ENCODE measurements at regions not wholly inside any gene's neighbourhood (a gene's known extent, or its start where the extent isn't known, plus 50 kb on each side); places are given as distances from the start of the nearest gene placed in this dataset.

DNA sequence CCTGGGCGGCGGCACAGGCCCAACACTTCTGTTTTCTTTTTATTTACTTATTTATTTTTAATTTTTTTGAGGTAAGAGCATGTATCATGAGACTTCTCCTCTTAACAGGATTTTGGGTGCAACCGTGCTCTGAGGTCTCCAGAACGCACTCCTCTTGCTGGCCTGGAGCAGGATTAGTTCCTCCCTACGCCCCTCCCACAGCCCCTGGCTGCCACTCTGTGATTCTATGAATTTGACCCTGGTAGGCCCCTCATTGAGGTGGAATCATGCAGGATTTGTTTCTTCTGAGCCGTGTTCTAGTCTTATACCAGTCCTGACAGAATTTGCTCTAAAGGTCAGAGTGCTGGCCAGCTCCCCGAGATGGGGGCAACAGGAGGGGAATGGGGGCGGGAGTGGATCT, 106.5 kb upstream of the HS6ST1 start:
- 0 out of 2 replicates have a peak overlapping the region, but pooled peaks have one; percentile 2 for H2AFZ ChIP-seq
- CTCF ChIA-PET = interaction anchor here (0.6 kb wide), 1 partner anchor 104 kb away, joined by 3 read pairs; no protein-coding TSS in a partner anchor
- peaks cover 62% of the 10 kb centered on the region for H3K4me1 ChIP-seq (replicated peaks; ENCODE audit: insufficient read depth)
- H3K9me3 ChIP-seq (ENCODE audit: insufficient read depth, low read depth) = peaks cover 18% of the 10 kb centered on the region; the same call in 1 of the 2 replicates
- intact Hi-C loops (cut with micrococcal nuclease; ENCODE audit: unreplicated experiment) = loop anchor here (5.0 kb wide), 2 partner anchors 97 to 103 kb away; no protein-coding TSS in a partner anchor
- DNase-seq = no peak
- POLR2A ChIA-PET (ENCODE audit: unreplicated experiment) = interaction anchor here (0.6 kb wide), 3 partner anchors 29 to 77 kb away, joined by 3 to 4 read pairs (median 3); no protein-coding TSS in a partner anchor
- peak overlapping the region; percentile 73 for H3K4me2 ChIP-seq
- H3K27ac ChIP-seq = peak overlapping the region; percentile 70
- no peaks in the 10 kb centered on the region for H3K27me3 ChIP-seq (ENCODE audit: insufficient read depth, low read depth)
- H3K36me3 ChIP-seq (ENCODE audit: low read depth) = 0 out of 2 replicates have a peak, but pooled peaks cover 5% of the 10 kb centered on the region
- TF ChIP-seq EZH2 (IDR thresholded peaks at IDR 0.05; ENCODE audit: low read depth) = no peak
- TF ChIP-seq, protein P1, sequence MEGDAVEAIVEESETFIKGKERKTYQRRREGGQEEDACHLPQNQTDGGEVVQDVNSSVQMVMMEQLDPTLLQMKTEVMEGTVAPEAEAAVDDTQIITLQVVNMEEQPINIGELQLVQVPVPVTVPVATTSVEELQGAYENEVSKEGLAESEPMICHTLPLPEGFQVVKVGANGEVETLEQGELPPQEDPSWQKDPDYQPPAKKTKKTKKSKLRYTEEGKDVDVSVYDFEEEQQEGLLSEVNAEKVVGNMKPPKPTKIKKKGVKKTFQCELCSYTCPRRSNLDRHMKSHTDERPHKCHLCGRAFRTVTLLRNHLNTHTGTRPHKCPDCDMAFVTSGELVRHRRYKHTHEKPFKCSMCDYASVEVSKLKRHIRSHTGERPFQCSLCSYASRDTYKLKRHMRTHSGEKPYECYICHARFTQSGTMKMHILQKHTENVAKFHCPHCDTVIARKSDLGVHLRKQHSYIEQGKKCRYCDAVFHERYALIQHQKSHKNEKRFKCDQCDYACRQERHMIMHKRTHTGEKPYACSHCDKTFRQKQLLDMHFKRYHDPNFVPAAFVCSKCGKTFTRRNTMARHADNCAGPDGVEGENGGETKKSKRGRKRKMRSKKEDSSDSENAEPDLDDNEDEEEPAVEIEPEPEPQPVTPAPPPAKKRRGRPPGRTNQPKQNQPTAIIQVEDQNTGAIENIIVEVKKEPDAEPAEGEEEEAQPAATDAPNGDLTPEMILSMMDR (conservative IDR thresholded peaks at IDR 0.05) = no peak
- H3K9me2 ChIP-seq (ENCODE audit: insufficient read depth) = no peaks in the 10 kb centered on the region
- peak overlapping the region; percentile 36; the same call in 1 of the 2 replicates for H3K4me3 ChIP-seq
- H3K79me2 ChIP-seq (ENCODE audit: low read depth) = no peaks in the 10 kb centered on the region
- peaks cover 48% of the 10 kb centered on the region for H3F3A ChIP-seq (ENCODE audit: insufficient read depth, low read depth)
- H4K20me1 ChIP-seq (ENCODE audit: insufficient read depth) = no peaks in the 10 kb centered on the region
- BruUV-seq (replicated peaks) = no TSS peak

DNA sequence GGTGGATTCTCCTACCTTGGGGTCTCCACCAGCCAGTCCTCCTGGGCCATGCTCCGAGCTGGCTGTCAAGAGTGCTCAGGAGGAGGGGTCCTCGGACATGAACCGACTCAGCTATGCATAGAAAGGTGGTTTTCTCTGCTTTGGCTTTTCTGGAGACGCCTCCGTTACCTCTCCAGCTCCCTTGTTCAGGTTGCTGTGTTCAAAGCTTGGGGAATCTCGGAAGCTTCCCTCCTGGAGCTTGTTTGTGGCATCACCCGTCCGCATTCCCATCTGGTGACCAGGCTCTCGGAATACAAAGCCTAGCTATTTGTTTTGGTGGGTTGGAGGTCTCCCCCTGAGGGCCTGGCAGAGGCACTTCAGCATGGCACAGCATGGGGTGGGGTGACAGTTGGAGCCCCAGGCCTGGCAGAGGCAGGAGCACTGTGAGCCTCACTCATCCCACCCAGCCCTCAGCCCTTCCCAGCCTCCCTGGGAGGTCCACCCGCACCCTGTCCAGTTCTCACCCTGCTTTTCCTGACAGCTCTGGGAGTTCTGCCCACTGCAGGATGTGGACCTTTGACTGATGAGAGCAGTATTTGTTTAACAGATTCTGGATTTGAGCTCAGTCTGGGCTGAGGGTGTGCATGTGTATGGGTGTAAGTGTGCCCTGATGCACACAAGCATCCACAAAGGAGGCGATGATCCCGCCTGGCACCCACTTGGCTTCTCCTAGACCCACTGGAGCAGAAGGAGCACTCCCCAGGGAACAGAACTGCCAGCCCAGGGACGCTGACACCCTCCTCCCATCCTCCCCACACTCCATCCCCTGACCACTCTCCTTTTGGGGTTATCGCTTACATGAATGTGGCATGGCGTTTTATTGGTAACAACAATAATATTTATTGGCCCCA, 107.3 kb upstream of the HS6ST1 start:
- Histone ChIP-seq H2AFZ (peak overlapping the region; percentile 2; the same call in 1 of the 2 replicates), H3K9me2 (ENCODE audit: insufficient read depth) (no peaks in the 10 kb centered on the region), H3F3A (ENCODE audit: insufficient read depth, low read depth) (peaks cover 48% of the 10 kb centered on the region), H3K79me2 (ENCODE audit: low read depth) (no peaks in the 10 kb centered on the region), H3K4me1 (replicated peaks; ENCODE audit: insufficient read depth) (peaks cover 62% of the 10 kb centered on the region), H3K27me3 (ENCODE audit: insufficient read depth, low read depth) (no peaks in the 10 kb centered on the region), H3K27ac (peak overlapping the region; percentile 70), H3K36me3 (ENCODE audit: low read depth) (0 out of 2 replicates have a peak, but pooled peaks cover 5% of the 10 kb centered on the region), H3K4me2 (peak overlapping the region; percentile 73), H4K20me1 (ENCODE audit: insufficient read depth) (no peaks in the 10 kb centered on the region), H3K9me3 (ENCODE audit: insufficient read depth, low read depth) (peaks cover 18% of the 10 kb centered on the region; the same call in 1 of the 2 replicates), H3K4me3 (peak overlapping the region; percentile 36; the same call in 1 of the 2 replicates)
- no TSS peak for BruUV-seq (replicated peaks)
- DNase-seq = peak; percentile 78 to 98
- intact Hi-C loops (cut with micrococcal nuclease; ENCODE audit: unreplicated experiment) = loop anchor here (5.0 kb wide), 2 partner anchors 96 to 104 kb away; no protein-coding TSS in a partner anchor
- TF ChIP-seq, protein P1 (conservative IDR thresholded peaks at IDR 0.05) = no peak; the same call in 1 of the 2 replicates
- no peak for TF ChIP-seq EZH2 (IDR thresholded peaks at IDR 0.05; ENCODE audit: low read depth)
- POLR2A ChIA-PET (ENCODE audit: unreplicated experiment) = interaction anchor here (0.6 kb wide), 4 partner anchors 29 to 104 kb away, joined by 3 to 5 read pairs (median 4); no protein-coding TSS in a partner anchor
- CTCF ChIA-PET = interaction anchor here (0.5 to 0.6 kb wide), 2 partner anchors 105 to 242 kb away, joined by 3 to 4 read pairs; no protein-coding TSS in a partner anchor

DNA sequence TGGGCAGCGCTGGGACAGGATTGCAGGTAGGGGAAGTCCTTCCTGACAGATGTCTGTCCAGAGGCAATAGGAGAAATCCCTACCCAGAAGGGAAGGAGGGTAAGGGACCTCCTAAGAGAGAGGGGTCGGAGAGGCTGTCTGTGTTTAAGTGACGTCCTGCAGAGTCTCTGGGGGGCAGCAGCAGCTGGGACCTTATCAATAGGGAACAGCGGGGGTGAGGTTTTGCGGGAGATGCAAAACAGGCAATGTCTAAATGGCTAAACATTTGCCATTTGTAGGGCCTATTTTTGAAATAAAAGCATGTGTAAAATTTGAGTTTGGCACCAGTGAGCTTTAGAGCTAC, 108.7 kb upstream of the HS6ST1 start:
- ChIA-PET POLR2A (ENCODE audit: unreplicated experiment) (interaction anchor here (0.7 kb wide), 1 partner anchor 128 kb away, joined by 3 read pairs; no protein-coding TSS in a partner anchor), CTCF (no interaction called here)
- H2AFZ ChIP-seq = no peak overlapping the region
- no peak overlapping the region for H3K4me3 ChIP-seq
- no peaks in the 10 kb centered on the region for H3K9me2 ChIP-seq (ENCODE audit: insufficient read depth)
- H4K20me1 ChIP-seq (ENCODE audit: insufficient read depth) = no peaks in the 10 kb centered on the region
- H3K27ac ChIP-seq = no peak overlapping the region
- H3F3A ChIP-seq (ENCODE audit: insufficient read depth, low read depth) = peaks cover 36% of the 10 kb centered on the region
- no TSS peak for BruUV-seq (replicated peaks)
- no peak for DNase-seq
- H3K4me2 ChIP-seq = no peak overlapping the region
- intact Hi-C loops (cut with micrococcal nuclease; ENCODE audit: unreplicated experiment) = loop anchor here (5.0 kb wide), 2 partner anchors 95 to 105 kb away; no protein-coding TSS in a partner anchor
- H3K27me3 ChIP-seq (ENCODE audit: insufficient read depth, low read depth) = no peaks in the 10 kb centered on the region
- H3K79me2 ChIP-seq (ENCODE audit: low read depth) = no peaks in the 10 kb centered on the region
- H3K4me1 ChIP-seq (replicated peaks; ENCODE audit: insufficient read depth) = peaks cover 50% of the 10 kb centered on the region
- no peak for TF ChIP-seq EZH2 (IDR thresholded peaks at IDR 0.05; ENCODE audit: low read depth)
- TF ChIP-seq, protein P1 (conservative IDR thresholded peaks at IDR 0.05) = no peak
- H3K9me3 ChIP-seq (ENCODE audit: insufficient read depth, low read depth) = peaks cover 18% of the 10 kb centered on the region; the same call in 1 of the 2 replicates
- H3K36me3 ChIP-seq (ENCODE audit: low read depth) = 0 out of 2 replicates have a peak, but pooled peaks cover 5% of the 10 kb centered on the region
